Glomerular endothelial cell (primary cell): ENCODE measurements at regions not wholly inside any gene's neighbourhood (a gene's known extent, or its start where the extent isn't known, plus 50 kb on each side); places are given as distances from the start of the nearest gene placed in this dataset.
"Not testable (repeated sequence)": the region's sequence is repeated elsewhere in the genome, so short reads cannot be mapped to it uniquely, and the experiment has no call there.

Source experiments
- DNase-seq: peaks from one replicate; pipeline ENCODE4 v3.0.0-alpha.2; 2011; ENCODE audit warnings: low read depth, low spot score; ENCODE audit errors: extremely low read depth

DNA sequence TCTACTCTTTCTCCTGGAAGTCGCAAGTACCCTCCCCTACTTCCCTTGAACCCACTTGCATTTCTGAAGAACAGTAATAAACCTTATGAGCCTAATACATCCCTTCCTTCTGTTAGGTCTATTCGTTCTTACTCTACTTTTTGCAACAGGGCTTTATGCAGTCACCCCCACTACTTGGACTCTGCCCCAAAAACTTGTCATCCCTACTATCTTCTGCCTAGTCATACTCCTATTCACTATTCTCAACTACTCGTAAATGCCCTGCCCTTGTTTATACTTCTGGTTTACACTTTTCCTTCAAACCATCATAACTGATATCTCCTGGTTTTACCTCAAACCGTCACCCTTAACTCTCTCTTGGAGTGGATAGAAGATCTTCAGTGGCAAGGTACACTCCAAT, 55.2 kb upstream of the SLIT2 start:
- no peak for DNase-seq

DNA sequence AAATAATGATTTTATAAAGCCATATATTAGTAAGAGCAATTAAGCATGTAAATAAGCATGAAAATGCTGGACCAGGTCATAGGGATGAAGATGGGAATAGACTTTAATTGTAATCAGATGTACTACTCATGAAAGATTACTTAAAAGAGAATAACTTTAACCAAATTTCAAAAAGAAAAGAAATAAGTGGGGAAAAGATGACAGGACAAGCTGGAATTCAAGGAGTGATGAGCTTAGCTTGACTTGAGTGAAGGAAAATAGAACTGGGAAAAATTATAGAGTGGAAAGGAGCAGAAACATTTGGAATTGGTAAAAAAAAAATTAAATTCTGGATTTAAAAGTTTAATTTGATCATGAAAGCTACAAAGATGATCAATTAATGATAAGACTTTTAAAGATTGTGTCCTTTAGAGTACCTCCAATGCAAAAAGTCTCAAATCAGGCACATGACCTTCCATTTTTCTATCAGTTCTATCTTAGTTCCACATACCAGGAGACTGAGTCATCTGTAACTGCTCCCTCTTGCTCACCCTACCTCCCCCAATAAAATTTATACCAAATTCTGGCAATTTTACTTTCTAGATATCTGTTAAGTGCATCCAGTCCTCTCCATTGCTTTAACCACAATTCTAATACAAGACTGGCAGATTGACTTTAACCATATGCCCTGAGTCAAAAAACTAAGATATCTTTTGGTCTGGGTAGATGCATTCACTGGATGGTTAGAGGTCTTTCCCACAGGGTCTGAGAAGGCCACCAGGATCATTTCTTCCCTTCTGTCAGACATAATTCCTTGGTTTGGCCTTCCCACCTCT, 56.4 kb upstream of the SLIT2 start:
- DNase-seq, result no peak

DNA sequence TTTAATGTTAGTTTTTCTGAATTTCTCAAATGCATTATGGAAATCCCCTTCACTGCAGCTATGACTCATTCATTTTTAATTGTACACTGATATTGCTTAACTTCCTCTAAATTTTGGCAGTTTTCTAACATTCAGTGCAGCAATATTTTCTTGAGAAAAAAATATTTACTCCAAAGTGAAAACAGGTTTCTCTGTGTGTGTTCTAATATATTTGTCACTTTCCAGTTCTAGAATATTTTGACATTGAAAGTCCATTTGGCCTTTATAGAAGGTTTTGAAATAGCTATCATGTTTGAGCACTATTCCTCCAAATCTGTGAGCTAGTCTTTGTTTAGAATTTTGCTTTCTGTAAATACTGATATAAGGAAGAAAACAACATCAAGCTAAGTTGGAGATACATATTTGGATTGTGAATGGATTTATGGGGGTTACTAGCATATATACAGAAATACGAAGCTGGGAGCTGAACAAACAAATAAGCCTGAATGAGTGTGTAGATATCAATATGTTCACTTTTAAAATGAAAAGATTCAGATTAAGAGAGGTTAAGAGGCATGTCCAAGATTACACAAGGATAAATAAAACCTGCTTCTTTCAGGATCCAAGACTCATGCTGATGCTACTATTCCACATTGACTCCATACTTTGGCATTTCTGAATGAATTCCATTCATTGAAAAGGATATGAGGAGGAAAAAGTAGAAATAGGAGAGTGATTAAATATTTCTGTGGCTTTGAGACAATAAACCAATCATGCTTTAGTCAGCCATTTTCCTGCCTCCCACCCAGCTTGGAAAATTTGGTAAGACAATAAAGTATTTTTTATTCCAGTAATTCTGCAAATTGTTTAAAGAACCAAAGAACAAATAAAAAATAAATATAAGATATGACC, 57.3 kb upstream of the SLIT2 start:
- DNase-seq, result peak; percentile 68

DNA sequence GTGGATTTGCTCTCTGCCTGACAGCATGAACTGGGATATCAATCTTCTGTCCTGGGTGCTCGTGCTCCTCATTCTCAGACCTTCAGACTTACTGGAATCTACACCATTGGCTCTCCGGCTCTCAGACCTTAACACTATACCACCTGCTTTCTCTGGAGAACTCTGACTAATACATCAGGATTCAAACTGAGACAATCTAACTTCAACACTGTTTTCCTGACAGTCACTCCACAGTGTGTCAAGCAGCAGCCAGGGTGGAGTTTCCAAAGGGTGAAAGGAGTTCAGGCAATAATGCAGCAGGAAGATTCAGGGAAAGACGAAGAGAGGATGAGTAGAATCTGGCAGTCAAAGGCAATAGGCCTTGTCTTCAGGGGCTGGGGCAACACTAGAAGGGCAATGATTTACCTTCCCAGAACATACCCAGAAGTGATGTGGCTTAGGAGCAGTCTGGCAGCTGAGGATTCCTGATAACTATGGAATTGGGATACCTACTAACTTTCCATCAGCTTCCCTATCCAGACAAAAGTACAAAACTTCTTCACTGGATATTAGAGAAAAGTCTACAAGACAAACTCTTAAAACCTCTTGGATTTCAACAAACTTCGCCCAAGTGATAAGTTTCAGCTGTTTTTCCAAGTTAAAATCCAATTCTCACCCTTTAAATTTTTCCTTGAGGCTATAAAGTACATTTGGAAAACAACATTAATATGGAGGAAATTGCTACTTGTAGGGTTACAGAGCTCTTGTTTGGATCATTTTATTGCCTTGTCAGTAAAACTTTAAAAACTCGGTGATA, 58.4 kb upstream of the SLIT2 start:
- DNase-seq, result no peak

DNA sequence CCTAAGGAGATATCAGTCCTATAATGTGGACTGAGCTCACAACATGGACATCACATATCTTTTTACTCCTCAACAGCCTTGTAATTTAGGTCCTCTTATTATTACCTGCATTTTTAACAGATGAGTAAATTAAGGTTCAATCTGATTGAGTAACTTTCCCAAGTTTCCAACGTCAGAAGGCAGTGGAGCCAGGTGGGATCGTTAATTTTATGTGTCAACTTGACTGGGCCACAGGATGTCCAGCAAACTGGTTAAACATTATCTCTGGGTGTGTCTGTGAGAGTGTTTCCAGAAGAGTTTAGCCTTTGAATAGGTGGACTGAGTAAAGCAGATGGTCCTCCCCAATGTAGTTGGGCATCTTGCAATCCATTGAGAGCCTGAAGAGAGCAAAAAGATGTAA, 59.0 kb upstream of the SLIT2 start:
- no peak for DNase-seq

DNA sequence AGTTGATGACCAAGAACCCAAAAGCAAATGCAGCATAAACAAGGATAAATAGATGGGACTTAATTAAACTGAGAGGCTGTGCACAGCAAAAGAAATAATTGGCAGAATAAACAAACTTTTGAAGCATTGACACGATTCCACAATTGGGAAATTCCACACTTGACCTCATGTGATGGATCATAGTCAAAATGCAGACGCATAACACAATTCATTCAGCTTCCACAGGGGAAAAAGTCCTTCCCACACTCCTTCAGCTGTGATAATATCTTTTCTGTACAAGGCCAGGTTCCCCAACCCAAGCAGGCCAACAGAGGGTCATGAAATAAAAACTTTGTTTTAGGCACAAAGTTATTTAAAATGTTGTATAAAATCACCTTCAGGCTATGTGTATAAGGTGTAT, 66.6 kb upstream of the SLIT2 start:
- no peak for DNase-seq

DNA sequence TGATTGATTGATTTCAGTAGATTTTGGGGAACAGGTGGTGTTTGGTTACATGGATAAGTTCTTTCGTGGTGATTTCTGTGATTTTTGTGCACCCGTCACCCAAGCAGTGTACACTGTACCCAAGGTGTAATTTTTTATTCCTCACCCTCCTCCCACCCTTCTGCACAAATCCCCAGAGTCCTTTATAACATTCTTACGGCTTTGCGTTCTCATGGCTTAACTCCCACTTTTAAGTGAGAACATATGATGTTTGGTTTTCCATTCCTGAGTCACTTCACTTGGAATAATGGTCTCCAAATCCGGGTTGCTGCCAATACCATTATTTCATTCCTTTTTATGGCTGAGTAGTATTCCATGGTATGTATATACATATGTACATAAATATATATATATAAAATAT, 68.6 kb upstream of the SLIT2 start:
- DNase-seq, result not testable (repeated sequence)

DNA sequence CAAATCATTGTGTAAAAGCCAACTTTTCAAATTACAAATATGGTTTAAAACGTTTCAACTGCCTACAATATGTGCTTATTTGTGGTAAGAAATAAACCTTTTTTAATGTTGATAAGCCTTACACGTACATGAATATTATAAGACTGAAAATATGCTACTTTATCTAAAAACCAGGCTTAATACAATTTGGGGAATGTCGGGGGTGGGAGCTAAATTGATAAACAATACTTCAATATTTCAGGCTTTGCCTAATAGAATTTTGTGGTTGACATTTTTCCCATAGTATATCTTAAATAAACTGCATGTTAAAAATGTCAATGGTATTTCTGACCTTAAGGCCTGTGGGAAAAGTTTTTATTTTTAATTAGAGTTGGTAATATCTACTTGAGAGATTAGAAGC, 69.8 kb upstream of the SLIT2 start:
- DNase-seq, result no peak

DNA sequence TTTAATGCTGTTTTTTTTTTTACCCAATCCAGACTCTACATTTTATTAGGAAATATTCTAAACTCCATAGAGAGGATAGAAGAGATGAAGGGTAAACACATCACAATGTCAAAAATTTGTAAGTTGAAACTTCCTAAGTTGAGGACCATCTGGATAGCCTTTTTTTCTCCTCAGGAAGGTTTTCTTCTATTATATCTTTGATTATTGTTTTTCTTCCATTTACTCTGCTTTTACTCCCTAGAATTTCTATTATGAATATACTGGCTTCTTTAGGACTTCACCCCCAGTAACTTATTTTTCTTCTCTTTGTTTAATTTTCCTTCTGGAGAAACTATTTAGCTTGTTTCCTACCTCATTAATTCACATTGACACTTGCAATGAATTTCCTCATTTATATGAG, 71.2 kb upstream of the SLIT2 start:
- DNase-seq, result no peak

DNA sequence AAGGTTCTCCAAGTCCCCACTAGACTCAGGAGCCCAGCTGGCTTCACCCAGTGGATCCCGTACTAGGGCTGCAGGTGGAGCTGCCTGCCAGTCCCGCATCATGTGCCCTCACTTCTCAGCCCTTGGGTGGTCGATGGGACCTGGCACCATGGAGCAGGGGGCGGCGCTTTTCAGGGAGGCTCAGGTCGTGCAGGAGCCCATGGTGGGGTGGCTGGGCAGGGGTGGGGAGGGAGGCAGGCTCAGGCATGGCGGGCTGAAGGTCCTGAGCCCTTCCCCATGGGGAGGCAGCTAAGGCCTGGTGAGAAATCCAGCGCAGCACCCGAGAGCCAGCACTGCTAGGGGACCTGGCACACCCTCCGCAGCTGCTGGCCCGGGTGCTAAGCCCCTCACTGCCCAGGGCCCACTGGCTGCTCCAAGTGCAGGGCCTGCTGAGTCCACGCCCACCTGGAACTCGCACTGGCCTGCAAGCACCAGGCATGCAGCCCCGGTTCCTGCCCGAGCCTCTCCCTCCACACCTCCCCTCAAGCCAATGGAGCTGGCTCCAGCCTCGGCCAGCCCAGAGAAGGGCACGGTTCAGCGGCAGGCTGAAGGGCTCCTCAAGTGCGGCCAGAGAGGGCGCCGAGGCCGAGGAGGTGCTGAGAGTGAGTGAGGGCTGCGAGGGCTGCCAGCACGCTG, 72.7 kb upstream of the SLIT2 start:
- no peak for DNase-seq

DNA sequence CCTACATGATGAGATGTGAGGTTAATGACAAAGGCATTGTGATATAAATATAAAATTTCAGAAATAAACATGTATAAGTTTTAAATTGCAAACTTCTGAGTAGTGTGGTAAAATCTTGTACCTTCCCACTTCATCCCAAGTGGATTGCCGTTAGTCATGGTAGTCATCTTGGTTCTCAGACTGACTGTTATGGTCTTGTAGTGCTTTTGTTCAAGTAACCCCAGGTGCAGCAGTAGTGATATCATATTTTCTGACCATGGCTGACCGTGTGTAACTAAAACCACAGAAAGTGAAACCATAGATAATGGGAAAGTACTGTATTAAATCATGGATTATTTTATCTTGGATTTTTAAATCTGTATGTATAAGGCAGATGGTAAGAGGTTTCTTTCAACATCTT, 74.8 kb upstream of the SLIT2 start:
- DNase-seq, result no peak

DNA sequence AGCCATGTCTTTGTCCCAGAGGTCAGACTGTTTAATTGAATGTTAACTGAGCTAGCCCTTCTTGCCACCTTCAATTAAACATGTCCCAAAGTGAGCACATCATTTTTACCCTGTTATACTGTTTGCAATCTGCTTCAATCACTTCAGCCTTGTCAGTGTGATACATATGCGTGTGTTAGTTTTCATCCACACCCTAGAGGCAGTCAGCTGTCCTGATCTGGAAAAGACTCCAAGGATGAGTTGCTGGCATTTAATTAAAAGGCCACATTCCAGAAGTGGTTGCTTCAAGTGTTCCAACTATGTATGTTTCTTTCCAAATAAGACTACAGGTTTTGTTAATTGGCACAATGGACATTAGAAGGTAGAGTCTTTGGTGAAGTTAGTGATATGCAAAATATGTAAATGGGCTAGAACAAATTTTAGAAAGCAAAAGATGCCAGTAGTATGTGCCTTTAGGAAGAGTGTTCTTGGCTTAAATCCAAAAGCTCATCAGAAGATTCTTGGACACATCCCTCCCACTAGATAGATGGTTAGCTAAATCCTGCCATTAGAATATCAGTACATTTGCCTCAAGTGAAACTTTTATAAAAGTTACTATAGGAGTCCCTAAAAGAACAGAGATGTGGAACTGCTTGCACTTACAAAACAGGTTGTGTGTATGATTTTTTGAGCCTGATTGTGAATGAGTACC, 79.5 kb upstream of the SLIT2 start:
- no peak for DNase-seq

DNA sequence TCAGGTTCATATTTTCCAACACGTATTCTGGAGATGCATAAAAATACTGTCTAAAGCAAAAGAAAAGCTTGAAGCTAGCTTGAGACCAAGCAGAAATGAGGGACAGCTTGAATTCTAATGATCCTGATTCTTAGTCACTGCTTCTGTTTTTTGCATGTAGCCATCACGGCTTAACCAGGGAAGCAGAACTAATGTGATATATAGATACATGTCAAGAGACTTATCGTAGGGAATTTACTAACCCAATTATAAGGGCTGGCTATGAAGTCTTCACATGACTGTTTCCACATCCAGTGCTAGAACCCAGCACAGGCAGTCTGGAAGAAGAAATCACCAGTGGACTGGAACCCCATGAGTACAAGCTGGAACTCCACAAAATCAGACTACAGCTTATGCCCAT, 85.2 kb upstream of the SLIT2 start:
- DNase-seq, result no peak

DNA sequence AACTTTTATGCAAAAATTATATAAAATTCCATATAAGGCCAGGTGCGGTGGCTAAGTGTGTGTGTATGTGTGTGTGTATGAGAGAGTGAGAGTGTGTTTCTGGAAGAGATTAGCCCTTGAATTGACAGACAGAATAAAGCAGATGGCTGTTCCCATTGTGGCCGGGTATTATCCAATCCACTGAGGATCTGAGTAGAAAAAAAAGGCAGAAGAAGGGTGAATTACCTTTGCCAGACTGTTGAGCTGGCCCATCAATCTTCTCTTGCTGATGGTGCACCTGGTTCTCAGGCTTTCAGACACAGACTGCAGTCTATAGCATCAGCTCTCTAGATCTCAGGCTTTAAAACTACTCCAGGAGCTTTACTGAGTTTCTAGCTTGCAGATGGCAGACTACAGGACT, 92.2 kb upstream of the SLIT2 start:
- DNase-seq, result no peak

DNA sequence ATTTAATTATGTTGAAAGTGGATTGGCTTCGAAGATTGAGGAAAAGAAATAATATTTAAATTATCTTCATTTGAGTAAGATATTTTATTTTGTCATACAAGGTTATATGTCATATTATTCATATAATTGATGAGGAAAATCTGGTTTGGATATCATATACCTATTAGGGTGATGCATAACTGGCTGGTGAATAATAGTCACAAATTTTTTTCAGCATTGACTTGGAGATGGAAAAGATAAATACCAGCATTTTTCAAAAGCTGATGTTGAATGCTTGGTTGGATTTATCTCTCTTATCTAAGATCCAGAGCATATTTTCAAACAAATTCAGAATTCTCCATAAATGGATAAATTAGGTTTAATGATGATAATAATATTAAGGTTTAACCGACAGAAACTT, 93.5 kb upstream of the SLIT2 start:
- DNase-seq, result no peak

DNA sequence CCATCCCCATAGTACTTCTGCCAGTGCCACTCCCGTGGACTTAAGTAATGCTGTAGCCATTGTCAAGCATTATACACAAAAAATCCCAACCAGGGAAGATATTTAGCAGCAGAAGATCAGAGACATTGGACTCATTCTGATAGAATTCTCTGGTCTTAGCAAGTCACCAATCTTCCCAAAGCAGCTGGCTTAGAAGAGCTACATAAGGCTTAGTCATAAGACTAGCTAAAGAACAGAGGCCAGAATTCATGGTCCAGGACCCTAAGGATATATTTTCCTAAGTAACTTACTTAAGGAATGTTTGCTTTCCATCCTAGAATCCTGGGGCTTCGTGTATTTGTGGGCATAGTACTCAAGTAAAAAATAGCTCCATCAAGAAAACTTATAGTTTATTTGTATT, 100.3 kb upstream of the SLIT2 start:
- no peak for DNase-seq

DNA sequence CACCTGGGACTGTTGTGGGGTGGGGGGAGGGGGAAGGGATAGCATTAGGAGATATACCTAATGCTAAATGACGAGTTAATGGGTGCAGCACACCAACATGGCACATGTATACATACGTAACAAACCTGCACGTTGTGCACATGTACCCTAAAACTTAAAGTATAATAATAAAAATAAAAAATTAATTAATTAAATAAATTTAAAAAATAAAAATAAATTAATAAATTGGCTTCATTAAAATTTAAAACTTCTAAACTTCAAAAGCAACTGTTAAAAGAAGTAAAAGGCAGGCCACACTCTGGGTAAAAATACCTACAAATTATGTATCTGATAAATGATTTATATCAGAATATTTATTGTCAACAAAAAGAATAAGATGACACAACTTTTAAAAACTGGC, 102.6 kb upstream of the SLIT2 start:
- DNase-seq, result not testable (repeated sequence)

DNA sequence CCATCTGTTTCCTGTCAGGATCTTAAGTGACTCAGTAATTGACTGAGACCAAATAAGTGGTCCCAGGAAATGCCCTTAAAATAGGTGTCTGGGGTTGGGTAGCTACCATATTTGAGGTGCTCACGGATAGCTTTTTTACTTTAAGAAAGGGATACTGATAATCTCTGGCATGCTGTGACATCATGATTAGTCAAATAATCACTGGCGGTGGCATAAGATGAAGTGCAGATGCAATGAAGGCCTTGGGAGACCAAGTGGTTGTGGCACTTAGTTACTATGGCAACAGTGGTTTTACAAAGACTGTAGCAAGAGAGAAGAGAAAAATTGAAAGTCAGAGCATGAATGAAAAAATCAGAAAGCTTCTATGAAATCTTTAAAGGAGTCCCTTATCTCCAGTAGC, 114.5 kb upstream of the SLIT2 start:
- DNase-seq, result no peak

DNA sequence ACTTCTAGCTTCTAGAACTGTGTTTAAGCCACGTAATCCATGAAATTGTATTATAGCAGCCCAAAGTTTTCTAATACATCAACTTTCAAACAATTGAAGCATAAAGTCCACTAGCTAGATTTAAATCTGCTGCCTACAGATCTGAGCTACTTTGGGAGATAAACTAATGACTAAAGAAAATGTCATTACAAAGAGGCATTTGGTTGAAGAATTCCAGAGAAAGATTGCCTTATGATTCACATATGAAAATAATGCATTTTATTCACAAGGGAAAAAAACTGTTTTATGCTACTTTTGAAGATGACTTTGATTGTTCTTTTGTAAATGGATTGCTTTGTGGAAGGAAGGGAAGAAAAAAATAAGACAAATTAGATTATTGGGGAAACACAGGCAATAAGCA, 124.1 kb upstream of the SLIT2 start:
- DNase-seq, result no peak

DNA sequence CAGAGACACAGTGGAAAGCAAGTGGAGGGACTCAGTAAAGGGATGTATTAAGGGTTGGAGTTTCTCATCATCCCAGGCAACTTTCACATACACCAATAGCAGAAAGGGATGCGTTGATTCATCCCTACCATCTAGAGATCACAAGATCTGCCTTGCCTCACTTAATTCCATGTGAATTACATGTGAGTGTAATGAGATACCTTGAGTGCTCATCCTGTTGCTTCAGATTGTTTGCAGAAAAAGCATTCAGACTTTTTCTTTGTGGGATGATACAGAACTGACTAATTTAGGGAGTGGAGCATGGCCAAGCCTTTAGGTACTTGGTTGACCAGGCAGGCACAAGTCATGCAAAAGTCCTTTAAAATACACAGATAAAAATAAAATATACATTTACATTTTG, 124.8 kb upstream of the SLIT2 start:
- no peak for DNase-seq
